C4-2B (cell line): ENCODE measurements at regions not wholly inside any gene's neighbourhood (a gene's known extent, or its start where the extent isn't known, plus 50 kb on each side); places are given as distances from the start of the nearest gene placed in this dataset.

Source experiments
- H3K27ac ChIP-seq: fragments of 450-650 bp; 2 replicates; pipeline ENCODE4 v1.5.1; 2017
- ZFX ChIP-seq: fragments of 450-650 bp; IDR thresholded peaks from 2 replicates; pipeline ENCODE4 v1.6.1; 2017
- TF ChIP-seq, protein P1 (sequence below): fragments of 450-650 bp; conservative IDR thresholded peaks from 2 replicates; pipeline ENCODE4 v1.5.1; 2017; ENCODE audit warnings: mild to moderate bottlenecking

DNA sequence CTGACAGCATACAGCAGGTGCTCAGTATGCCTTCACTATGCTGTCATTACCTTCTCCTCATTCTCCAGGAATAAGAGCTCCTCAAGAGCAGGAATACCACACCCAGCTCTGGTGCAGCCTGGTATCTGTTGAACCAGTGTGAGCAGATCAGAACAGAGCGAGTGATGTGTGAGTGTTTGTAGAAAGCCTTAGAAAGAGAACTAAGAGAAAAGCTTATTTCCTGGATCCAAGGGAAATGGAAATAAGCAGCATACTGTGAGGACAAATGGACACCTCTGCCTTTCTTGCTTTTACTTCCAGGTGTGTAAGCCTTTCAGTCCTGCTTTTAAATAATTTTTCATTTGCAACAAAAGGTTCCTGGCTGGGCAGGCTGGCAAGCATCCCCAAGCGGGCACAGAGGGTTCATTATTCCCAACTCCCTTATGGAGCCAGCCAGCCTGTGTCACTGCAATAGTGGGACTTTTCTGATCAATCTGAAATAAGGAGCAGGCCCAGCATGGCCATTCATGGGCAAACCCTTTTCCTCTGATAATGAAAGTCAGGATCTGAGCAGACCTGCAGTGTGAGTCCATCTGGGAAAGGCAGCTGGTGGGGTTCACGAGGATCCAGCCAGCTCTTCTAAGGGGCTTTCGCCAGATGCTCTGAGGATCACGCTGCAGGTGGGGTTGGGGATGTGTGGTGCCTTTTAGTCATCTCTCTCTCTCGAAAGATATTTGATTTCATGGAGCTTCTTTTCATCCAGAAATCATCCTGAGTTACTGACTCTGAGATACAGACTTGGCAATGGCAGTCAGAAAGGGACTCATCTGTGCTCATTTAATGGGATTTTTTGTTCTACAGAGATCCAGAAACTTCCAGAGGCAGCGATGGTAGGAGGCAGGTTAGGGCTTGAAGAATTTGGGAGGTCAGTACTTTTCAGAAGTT lies 594.9 kb upstream of the CFAP20DC start:
- TF ChIP-seq, protein P1, sequence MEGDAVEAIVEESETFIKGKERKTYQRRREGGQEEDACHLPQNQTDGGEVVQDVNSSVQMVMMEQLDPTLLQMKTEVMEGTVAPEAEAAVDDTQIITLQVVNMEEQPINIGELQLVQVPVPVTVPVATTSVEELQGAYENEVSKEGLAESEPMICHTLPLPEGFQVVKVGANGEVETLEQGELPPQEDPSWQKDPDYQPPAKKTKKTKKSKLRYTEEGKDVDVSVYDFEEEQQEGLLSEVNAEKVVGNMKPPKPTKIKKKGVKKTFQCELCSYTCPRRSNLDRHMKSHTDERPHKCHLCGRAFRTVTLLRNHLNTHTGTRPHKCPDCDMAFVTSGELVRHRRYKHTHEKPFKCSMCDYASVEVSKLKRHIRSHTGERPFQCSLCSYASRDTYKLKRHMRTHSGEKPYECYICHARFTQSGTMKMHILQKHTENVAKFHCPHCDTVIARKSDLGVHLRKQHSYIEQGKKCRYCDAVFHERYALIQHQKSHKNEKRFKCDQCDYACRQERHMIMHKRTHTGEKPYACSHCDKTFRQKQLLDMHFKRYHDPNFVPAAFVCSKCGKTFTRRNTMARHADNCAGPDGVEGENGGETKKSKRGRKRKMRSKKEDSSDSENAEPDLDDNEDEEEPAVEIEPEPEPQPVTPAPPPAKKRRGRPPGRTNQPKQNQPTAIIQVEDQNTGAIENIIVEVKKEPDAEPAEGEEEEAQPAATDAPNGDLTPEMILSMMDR, result no peak
- no peak for TF ChIP-seq ZFX
- H3K27ac ChIP-seq, result no peak overlapping the region

DNA sequence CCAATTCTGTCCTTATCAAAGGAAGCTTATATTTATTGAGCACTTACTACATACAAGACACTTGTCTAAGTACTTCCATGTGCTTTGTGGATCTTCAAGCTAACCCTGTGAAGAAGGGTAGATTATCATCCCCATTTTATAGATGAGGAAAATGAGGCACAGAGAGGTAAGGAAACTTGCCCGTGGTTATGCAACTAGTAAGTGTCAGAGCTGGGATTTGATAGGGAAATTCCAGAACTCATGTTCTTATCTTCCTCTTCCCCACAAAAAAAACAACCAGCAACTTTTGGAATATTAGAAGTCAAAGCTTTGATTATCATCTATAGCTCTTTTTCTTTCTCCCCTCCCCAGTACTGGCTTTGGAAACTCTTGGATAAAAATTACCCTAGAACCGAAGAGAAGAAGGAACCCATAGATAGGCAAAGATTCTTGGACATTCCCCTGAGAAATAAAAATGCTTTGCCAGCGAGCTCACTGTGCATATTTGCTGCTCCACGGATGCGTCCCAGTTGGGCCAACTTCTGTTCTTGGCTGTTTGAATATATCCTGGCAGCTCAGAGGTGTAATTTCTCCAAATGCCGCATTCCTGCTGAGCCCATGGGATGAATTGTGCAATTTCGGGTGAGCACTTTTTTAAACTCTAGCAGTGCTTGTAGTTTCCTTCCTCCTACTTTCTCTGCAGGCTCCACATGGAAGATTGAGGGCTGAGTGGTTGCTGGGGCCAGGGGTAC lies 591.5 kb upstream of the CFAP20DC start:
- no peak for TF ChIP-seq ZFX
- TF ChIP-seq, protein P1, result no peak
- no peak overlapping the region for H3K27ac ChIP-seq

DNA sequence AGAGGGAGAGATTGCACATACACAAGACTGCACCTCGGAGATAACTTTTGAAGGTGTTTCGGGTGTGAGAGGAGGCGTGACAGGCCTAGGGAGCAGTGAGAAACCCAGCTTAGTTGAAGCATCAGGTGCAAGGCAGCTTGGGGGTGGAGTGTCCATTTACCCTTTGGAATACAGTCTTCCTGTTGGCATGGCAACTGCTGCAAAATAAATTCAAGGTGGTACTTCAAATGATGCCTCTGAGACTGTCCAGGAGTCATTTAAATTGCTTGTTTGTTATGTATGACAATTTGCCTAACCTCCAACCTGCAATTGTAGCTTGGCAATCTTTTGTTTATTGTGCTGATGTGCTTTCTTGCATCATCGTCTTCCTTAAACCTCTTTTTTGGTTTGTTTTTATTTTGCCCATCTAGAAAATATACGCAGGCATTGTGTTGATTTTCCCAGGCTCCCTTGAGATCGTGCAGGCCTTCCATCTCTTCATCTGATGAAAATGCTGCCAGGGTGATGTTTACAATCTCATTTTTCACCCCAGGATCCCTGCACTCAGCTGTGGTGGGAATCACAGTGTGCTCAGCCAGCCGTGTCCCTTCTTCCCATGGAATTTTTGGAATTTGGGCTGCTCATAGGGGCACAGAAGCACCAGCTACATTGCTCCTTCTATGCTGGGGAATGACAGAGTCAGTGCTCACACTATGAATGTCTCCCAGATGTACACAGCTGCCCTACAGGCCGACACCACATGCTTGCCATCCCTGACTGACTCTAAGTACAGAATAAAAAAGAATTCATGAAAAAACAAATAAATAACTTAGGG lies 583.1 kb upstream of the CFAP20DC start:
- TF ChIP-seq ZFX, result no peak
- TF ChIP-seq, protein P1, result no peak
- H3K27ac ChIP-seq, result no peak overlapping the region

DNA sequence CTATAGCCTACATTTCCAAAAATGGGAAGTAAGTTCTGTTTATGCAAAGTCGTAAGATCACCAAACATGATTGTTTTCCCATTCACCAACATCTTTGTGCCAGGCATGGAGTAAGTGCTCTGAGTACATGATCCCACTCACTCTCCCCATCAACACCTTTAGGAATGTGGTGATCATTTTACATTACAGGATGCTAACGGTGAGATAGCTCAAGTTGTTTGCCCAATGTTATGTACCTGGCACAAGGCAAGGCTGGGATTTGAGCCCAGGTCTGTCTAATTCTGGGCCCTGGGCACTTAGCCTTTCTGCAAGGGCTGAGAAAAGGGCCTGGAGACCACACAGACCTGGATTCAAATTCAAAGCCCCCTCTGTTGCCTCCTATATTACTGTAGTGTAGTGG lies 581.7 kb upstream of the CFAP20DC start:
- TF ChIP-seq ZFX, result no peak
- TF ChIP-seq, protein P1, result no peak
- H3K27ac ChIP-seq, result no peak overlapping the region

DNA sequence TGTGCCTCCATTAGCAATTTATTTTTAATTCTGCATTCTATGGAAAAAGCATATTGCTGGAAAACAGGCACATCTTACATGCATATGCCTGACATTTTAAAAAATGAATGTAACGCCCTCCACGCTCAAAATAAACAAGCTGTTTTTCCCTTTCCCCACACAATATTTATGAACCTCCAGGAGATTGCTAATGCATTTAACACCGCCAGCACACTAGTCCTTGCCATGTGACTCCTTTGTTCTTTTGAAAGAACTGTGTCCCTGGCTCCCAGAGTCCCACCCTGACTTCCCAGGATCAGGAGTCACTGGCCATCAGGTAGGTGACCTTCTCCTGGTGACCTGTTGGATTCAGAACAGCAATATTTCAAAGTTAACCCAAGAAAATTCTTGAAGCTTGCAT lies 571.2 kb upstream of the CFAP20DC start:
- H3K27ac ChIP-seq, result no peak overlapping the region
- TF ChIP-seq, protein P1, result no peak
- TF ChIP-seq ZFX, result no peak

DNA sequence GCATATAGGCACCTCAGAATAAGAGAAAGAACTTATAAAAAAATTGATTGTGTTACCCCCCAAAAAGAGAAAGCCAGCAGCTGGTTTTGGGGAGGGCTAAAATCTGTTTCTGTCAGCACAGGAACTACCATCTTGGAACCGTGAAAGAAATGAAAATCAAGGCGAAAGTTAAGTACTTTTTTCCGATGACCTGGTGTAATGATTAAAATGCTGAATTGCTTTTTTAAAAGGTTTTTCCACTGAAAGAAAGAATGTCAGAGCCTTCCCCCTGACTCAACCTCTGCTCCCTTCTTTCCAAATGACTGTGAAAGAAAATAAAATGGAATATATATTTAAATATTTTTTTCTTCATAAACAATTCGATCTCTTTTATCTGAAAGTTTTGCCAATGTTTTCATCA lies 570.5 kb upstream of the CFAP20DC start:
- TF ChIP-seq, protein P1, result no peak
- TF ChIP-seq ZFX, result no peak
- H3K27ac ChIP-seq, result no peak overlapping the region

DNA sequence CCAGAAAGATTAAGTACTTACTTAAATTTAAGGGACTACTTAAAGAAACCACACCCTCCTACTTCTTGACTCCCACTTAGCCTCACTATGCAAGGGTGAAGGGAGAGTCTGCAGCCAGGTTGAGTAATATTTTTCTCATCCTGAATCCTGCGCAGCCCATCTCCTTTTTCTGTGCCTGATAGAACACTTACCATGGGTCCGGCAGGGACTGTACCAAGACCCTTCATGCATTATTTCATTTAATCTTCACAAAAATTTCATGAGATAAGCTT lies 562.6 kb upstream of the CFAP20DC start:
- no peak for TF ChIP-seq ZFX
- TF ChIP-seq, protein P1, result no peak
- H3K27ac ChIP-seq, result no peak overlapping the region
